Ecto neural progenitor cell (in vitro differentiated cells): ENCODE measurements at regions not wholly inside any gene's neighbourhood (a gene's known extent, or its start where the extent isn't known, plus 50 kb on each side); places are given as distances from the start of the nearest gene placed in this dataset.
"Not testable (repeated sequence)": the region's sequence is repeated elsewhere in the genome, so short reads cannot be mapped to it uniquely, and the experiment has no call there.

Source experiments
- DNase-seq: peaks from one replicate; pipeline ENCODE4 v3.0.0-alpha.2; 2018; ENCODE audit warnings: low spot score

- DNase-seq, result no peak
Measured at GRCh38 chr1:61580417-61580816, 144.5 kb downstream of the TM2D1 start.

- no peak for DNase-seq
Measured at GRCh38 chr1:61579802-61580201, 145.1 kb downstream of the TM2D1 start.

GRCh38 chr1:61572046-61572445 is 152.9 kb downstream of the TM2D1 start:
- DNase-seq, result no peak

GRCh38 chr1:61570191-61570590 is 154.8 kb downstream of the TM2D1 start:
- DNase-seq, result no peak

- no peak for DNase-seq
Measured at GRCh38 chr1:61569303-61569621, 155.7 kb downstream of the TM2D1 start.

- DNase-seq, result no peak
Measured at GRCh38 chr1:61568460-61569302, 156.3 kb downstream of the TM2D1 start.

GRCh38 chr1:61566177-61566576 is 158.8 kb downstream of the TM2D1 start:
- no peak for DNase-seq

- DNase-seq, result no peak
Measured at GRCh38 chr1:61563611-61564010, 161.3 kb downstream of the TM2D1 start.

- DNase-seq, result no peak
Measured at GRCh38 chr1:61561666-61562065, 163.3 kb downstream of the TM2D1 start.

GRCh38 chr1:61560385-61560784 is 164.6 kb downstream of the TM2D1 start:
- no peak for DNase-seq

GRCh38 chr1:61556631-61557030 is 168.3 kb downstream of the TM2D1 start:
- DNase-seq, result no peak

GRCh38 chr1:61552630-61553305 is 172.2 kb downstream of the TM2D1 start:
- no peak for DNase-seq

GRCh38 chr1:61547302-61547701 is 177.6 kb downstream of the TM2D1 start:
- not testable (repeated sequence) for DNase-seq

- DNase-seq, result not testable (repeated sequence)
Measured at GRCh38 chr1:61544870-61545269, 180.1 kb downstream of the TM2D1 start.

- DNase-seq, result not testable (repeated sequence)
Measured at GRCh38 chr1:61543498-61543897, 181.4 kb downstream of the TM2D1 start.

- DNase-seq, result no peak
Measured at GRCh38 chr1:61539720-61540462, 185.1 kb downstream of the TM2D1 start.

- no peak for DNase-seq
Measured at GRCh38 chr1:61538228-61538627, 186.7 kb downstream of the TM2D1 start.

GRCh38 chr1:61536174-61537108 is 188.5 kb downstream of the TM2D1 start:
- DNase-seq, result no peak

GRCh38 chr1:61534847-61535246 is 190.1 kb downstream of the TM2D1 start:
- DNase-seq, result no peak

GRCh38 chr1:61533546-61533945 is 191.4 kb downstream of the TM2D1 start:
- DNase-seq, result no peak

GRCh38 chr1:61531716-61532115 is 193.2 kb downstream of the TM2D1 start:
- DNase-seq, result no peak
